H1 (cell line): ENCODE measurements at regions not wholly inside any gene's neighbourhood (a gene's known extent, or its start where the extent isn't known, plus 50 kb on each side); places are given as distances from the start of the nearest gene placed in this dataset.

ENCODE experiments used
- GABPA ChIP-seq: IDR thresholded peaks from 2 replicates; pipeline ENCODE4 v1.6.1; 2011; ENCODE audit warnings: mild to moderate bottlenecking, low read length, moderate library complexity, borderline replicate concordance; ENCODE audit not compliant: insufficient read depth
- SIX5 ChIP-seq: IDR thresholded peaks from 2 replicates; pipeline ENCODE4 v1.6.1; 2011; ENCODE audit warnings: mild to moderate bottlenecking, low read depth, low read length
- SP2 ChIP-seq: IDR thresholded peaks from 2 replicates; pipeline ENCODE4 v1.6.1; 2012; ENCODE audit warnings: mild to moderate bottlenecking, low read length, inconsistent platforms
- TF ChIP-seq, protein P1 (sequence below): IDR thresholded peaks from 2 replicates; pipeline ENCODE4 v1.6.1; 2012; ENCODE audit warnings: low read length, inconsistent platforms
- TF ChIP-seq, protein P2 (sequence below): IDR thresholded peaks from 2 replicates; pipeline ENCODE4 v1.6.1; 2012; ENCODE audit warnings: inconsistent platforms

DNA sequence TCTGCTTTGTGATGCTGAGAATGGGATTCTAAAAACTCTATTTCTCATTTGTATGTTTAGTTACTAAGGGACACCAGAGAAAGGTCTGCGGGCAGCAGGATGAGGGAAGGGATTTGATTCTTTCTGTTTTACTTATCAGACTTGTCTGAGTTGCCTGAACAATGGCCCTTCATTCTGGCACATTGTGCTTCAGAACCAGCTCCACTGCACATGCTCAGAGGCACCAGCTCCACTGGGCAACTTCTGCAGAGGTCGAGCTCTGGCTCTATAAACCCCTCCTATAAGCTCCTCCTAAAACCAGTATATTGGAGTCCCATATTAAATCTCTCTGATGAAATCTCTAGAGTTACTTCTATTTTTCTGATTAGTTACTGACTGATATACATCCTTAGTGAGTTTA is 453.2 kb upstream of the CDIN1 start (continued):
- TF ChIP-seq SP2: no peak
- TF ChIP-seq, protein P1, sequence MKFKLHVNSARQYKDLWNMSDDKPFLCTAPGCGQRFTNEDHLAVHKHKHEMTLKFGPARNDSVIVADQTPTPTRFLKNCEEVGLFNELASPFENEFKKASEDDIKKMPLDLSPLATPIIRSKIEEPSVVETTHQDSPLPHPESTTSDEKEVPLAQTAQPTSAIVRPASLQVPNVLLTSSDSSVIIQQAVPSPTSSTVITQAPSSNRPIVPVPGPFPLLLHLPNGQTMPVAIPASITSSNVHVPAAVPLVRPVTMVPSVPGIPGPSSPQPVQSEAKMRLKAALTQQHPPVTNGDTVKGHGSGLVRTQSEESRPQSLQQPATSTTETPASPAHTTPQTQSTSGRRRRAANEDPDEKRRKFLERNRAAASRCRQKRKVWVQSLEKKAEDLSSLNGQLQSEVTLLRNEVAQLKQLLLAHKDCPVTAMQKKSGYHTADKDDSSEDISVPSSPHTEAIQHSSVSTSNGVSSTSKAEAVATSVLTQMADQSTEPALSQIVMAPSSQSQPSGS: no peak
- TF ChIP-seq SIX5: no peak
- no peak for TF ChIP-seq GABPA
- TF ChIP-seq, protein P2, sequence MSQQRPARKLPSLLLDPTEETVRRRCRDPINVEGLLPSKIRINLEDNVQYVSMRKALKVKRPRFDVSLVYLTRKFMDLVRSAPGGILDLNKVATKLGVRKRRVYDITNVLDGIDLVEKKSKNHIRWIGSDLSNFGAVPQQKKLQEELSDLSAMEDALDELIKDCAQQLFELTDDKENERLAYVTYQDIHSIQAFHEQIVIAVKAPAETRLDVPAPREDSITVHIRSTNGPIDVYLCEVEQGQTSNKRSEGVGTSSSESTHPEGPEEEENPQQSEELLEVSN: no peak
